Spleen (tissue), 11 donors: ENCODE measurements at regions not wholly inside any gene's neighbourhood (a gene's known extent, or its start where the extent isn't known, plus 50 kb on each side); places are given as distances from the start of the nearest gene placed in this dataset.
A peak's percentile ranks its signal among the peaks of the same experiment; 100 is the strongest.

Experiments
- DNase-seq: peaks from one replicate; pipeline ENCODE4 v3.0.0-alpha.2; 2020
- H3K27ac ChIP-seq, 8 donors: fragments of 200-600 bp; sonication (generic) in 7 of 8; 1 replicate in 4 of 8; 2 replicates in 4 of 8; pipeline versions ENCODE4 v1.5.0 to v1.8.0; 2016 to 2021; ENCODE audit warnings: inconsistent platforms in 4 of 8, mild to moderate bottlenecking in 4 of 8, moderate library complexity in 1 of 8
- H3K27me3 ChIP-seq, 7 donors: fragments of 200-600 bp; sonication (generic) in 6 of 7; replicated peaks in 1 of 7; 1 replicate in 4 of 7; 2 replicates in 3 of 7; pipeline versions ENCODE4 v1.5.0 to v1.8.0; 2016 to 2021; ENCODE audit warnings: inconsistent platforms in 3 of 7, mild to moderate bottlenecking in 1 of 7
- H3K36me3 ChIP-seq, 6 donors: fragments of 200-600 bp; sonication (generic) in 5 of 6; 1 replicate in 4 of 6; 2 replicates in 2 of 6; pipeline versions ENCODE4 v1.5.0 to v1.8.0; 2016 to 2021; ENCODE audit warnings: inconsistent platforms in 2 of 6
- H3K4me1 ChIP-seq, 6 donors: fragments of 200-600 bp; sonication (generic) in 5 of 6; 1 replicate in 3 of 6; 2 replicates in 3 of 6; pipeline versions ENCODE4 v1.5.0 to v1.8.0; 2016 to 2021; ENCODE audit warnings: inconsistent platforms in 3 of 6
- H3K4me3 ChIP-seq, 8 donors: fragments of 200-600 bp; sonication (generic) in 7 of 8; 1 replicate in 4 of 8; 2 replicates in 4 of 8; pipeline versions ENCODE4 v1.5.0 to v1.8.0; 2016 to 2021; ENCODE audit warnings: inconsistent platforms in 4 of 8, mild to moderate bottlenecking in 4 of 8, moderate library complexity in 2 of 8
- H3K9me3 ChIP-seq, 8 donors: fragments of 200-600 bp; sonication (generic) in 7 of 8; 1 replicate in 4 of 8; 2 replicates in 4 of 8; pipeline versions ENCODE4 v1.5.0 to v1.8.0; 2016 to 2021; ENCODE audit warnings: inconsistent platforms in 4 of 8
- CTCF ChIP-seq, 11 experiments: fragments of 200-600 bp in 7 of 11; fragments of 450-650 bp in 4 of 11; sonication (generic) in 4 of 11; IDR thresholded peaks in 8 of 11; conservative IDR thresholded peaks in 3 of 11; 1 replicate in 7 of 11; 2 replicates in 4 of 11; pipeline versions ENCODE4 v1.4.0 to v1.8.0; 2016 to 2021; ENCODE audit warnings: antibody characterized with exemption in 11 of 11, inconsistent platforms in 4 of 11, mild to moderate bottlenecking in 1 of 11
- POLR2A ChIP-seq, 3 donors: fragments of 450-650 bp; IDR thresholded peaks; one replicate each; pipeline ENCODE4 v1.5.1; 2017; ENCODE audit warnings: antibody characterized with exemption in 3 of 3, mild to moderate bottlenecking in 1 of 3
- POLR2AphosphoS5 ChIP-seq, 3 donors: sonication (generic); formaldehyde crosslinking; IDR thresholded peaks; one replicate each; pipeline ENCODE4 v1.5.1; 2017; ENCODE audit warnings: antibody characterized with exemption in 3 of 3
- whole genome bisulfite sequencing, 5 donors: extraction: QIAGEN DNeasy Blood & Tissue Kit in 3 of 5; methylation state at CpG; one replicate each; pipeline versions ENCODE4 v1.1.5 to v1.1.7; 2013 to 2018; 5-methylcytosine and 5-hydroxymethylcytosine counted together
- intact Hi-C: fragments of 100-400 bp; cut with DNase I; formaldehyde crosslinking; loops from one replicate; pipeline ENCODE4 v1.15.0; 2023; ENCODE audit warnings: low total_unique reads
- donor health status: healthy with polysubstance abuse.
- donor health status: DM: no; HTN: no; CAD: no; lungs with moderate emphysema.
- donor health status: DM: no; HTN: no; CAD: no.
- donor health status: Bipolar disorder and iron deficiency.
- donor health status: healthy.
- donor health status: DM: no; HTN: no; CAD: no.
- donor health status: DM: yes; HTN: yes; CAD: no.

GRCh38 chr21:25366116-25366515 is 241.2 kb downstream of the MRPL39 start:
- no peak for DNase-seq
- 39 to 66% (median 58%) methylated on average over 1 of the region's 1 CpG for WGBS, 5 donors
- Histone ChIP-seq H3K36me3 (no peaks in the 10 kb centered on the region), H3K4me1 (no peaks in the 10 kb centered on the region), H3K27me3 (no peaks in the 10 kb centered on the region), H3K27ac (no peak overlapping the region), H3K4me3 (no peak overlapping the region), H3K9me3 (no peaks in the 10 kb centered on the region)
- TF ChIP-seq POLR2AphosphoS5 (IDR thresholded peaks at IDR 0.05) = no peak
- no peak for TF ChIP-seq POLR2A (IDR thresholded peaks at IDR 0.05)
- TF ChIP-seq CTCF (IDR thresholded peaks at IDR 0.05 in 8 of 11, conservative IDR thresholded peaks at IDR 0.05 in 3 of 11) = no peak
- intact Hi-C loops = no loop called here

GRCh38 chr21:25362375-25363267 is 244.7 kb downstream of the MRPL39 start:
- H3K4me3 ChIP-seq = no peak overlapping the region
- no peaks in the 10 kb centered on the region for H3K27me3 ChIP-seq
- H3K36me3 ChIP-seq = no peaks in the 10 kb centered on the region
- WGBS, 5 donors = 75 to 88% (median 84%) methylated on average over 15 of the region's 15 CpGs
- intact Hi-C loops = no loop called here
- H3K9me3 ChIP-seq = no peaks in the 10 kb centered on the region
- no peaks in the 10 kb centered on the region for H3K4me1 ChIP-seq
- H3K27ac ChIP-seq = no peak overlapping the region
- DNase-seq = peak; percentile 45
- no peak for TF ChIP-seq POLR2AphosphoS5 (IDR thresholded peaks at IDR 0.05)
- no peak for TF ChIP-seq POLR2A (IDR thresholded peaks at IDR 0.05)
- TF ChIP-seq CTCF (IDR thresholded peaks at IDR 0.05 in 8 of 11, conservative IDR thresholded peaks at IDR 0.05 in 3 of 11) = no peak

GRCh38 chr21:25361765-25362164 is 245.5 kb downstream of the MRPL39 start:
- Histone ChIP-seq H3K27ac (no peak overlapping the region), H3K4me1 (no peaks in the 10 kb centered on the region), H3K27me3 (no peaks in the 10 kb centered on the region), H3K4me3 (no peak overlapping the region), H3K9me3 (no peaks in the 10 kb centered on the region), H3K36me3 (no peaks in the 10 kb centered on the region)
- TF ChIP-seq POLR2A (IDR thresholded peaks at IDR 0.05) (no peak), POLR2AphosphoS5 (IDR thresholded peaks at IDR 0.05) (no peak), CTCF (IDR thresholded peaks at IDR 0.05 in 8 of 11, conservative IDR thresholded peaks at IDR 0.05 in 3 of 11) (no peak)
- 92 to 96% (median 94%) methylated on average over 27 to 28 of the region's 28 CpGs for WGBS, 5 donors
- DNase-seq = peak; percentile 36
- intact Hi-C loops = no loop called here

DNA sequence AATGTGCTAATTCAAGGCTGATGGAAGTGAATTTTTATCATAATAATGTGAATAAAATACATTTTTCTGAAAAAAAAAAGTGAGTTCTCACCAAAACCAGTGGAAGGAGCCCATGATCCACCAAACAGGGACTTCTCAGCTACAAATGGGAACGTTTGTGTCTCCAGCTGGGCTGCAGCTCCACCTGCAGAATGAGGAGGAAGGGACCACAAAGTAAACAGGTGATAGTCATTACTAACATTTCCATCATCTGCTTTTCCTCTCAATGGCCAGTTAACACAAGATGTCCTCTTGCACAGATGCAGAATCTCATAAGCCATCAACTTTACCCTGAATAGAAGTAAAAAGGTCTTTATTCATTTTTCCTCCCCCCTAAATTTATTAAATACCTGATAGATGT is 246.2 kb downstream of the MRPL39 start:
- no peak for DNase-seq
- no peak overlapping the region for H3K4me3 ChIP-seq
- no peaks in the 10 kb centered on the region for H3K4me1 ChIP-seq
- H3K9me3 ChIP-seq = no peaks in the 10 kb centered on the region
- H3K27ac ChIP-seq = no peak overlapping the region
- intact Hi-C loops = no loop called here
- no peak for TF ChIP-seq POLR2AphosphoS5 (IDR thresholded peaks at IDR 0.05)
- TF ChIP-seq POLR2A (IDR thresholded peaks at IDR 0.05) = no peak
- TF ChIP-seq CTCF (IDR thresholded peaks at IDR 0.05 in 8 of 11, conservative IDR thresholded peaks at IDR 0.05 in 3 of 11) = no peak
- no peaks in the 10 kb centered on the region for H3K27me3 ChIP-seq
- no peaks in the 10 kb centered on the region for H3K36me3 ChIP-seq
- 32 to 50% (median 40%) methylated on average over 1 of the region's 1 CpG for WGBS, 5 donors
